Loucy (cell line): ENCODE measurements at regions not wholly inside any gene's neighbourhood (a gene's known extent, or its start where the extent isn't known, plus 50 kb on each side); places are given as distances from the start of the nearest gene placed in this dataset.

ENCODE experiments used
- H2AFZ ChIP-seq: fragments of 200-600 bp; sonication (generic); 2 replicates; pipeline ENCODE4 v1.6.0; 2016; ENCODE audit warnings: antibody characterized with exemption, mild to moderate bottlenecking, low read length, moderate library complexity
- H3F3A ChIP-seq: fragments of 200-600 bp; 2 replicates; pipeline ENCODE4 v1.6.0; 2016; ENCODE audit warnings: antibody characterized with exemption, low read depth, mild to moderate bottlenecking
- H3K27me3 ChIP-seq: fragments of 200-600 bp; sonication (generic); 2 replicates; pipeline ENCODE4 v1.6.1; 2014; ENCODE audit warnings: low read length, mild to moderate bottlenecking; ENCODE audit not compliant: insufficient read depth, poor library complexity, severe bottlenecking
- H3K36me3 ChIP-seq: fragments of 200-600 bp; sonication (generic); 2 replicates; pipeline ENCODE4 v1.6.1; 2016; ENCODE audit warnings: low read length; ENCODE audit not compliant: insufficient read depth
- H3K4me1 ChIP-seq: fragments of 200-600 bp; sonication (generic); 2 replicates; pipeline ENCODE4 v1.5.1; 2014; ENCODE audit warnings: low read length, mild to moderate bottlenecking; ENCODE audit not compliant: insufficient read depth, poor library complexity, severe bottlenecking
- H3K4me2 ChIP-seq: fragments of 200-600 bp; sonication (generic); 2 replicates; pipeline ENCODE4 v1.6.0; 2014; ENCODE audit warnings: antibody characterized with exemption, low read length, low read depth, mild to moderate bottlenecking; ENCODE audit not compliant: poor library complexity, severe bottlenecking
- H3K4me3 ChIP-seq: fragments of 200-600 bp; sonication (generic); 2 replicates; pipeline ENCODE4 v1.5.1; 2014; ENCODE audit warnings: low read length, mild to moderate bottlenecking, mixed read lengths; ENCODE audit not compliant: poor library complexity, severe bottlenecking
- H3K79me2 ChIP-seq: fragments of 200-600 bp; sonication (generic); 2 replicates; pipeline ENCODE4 v1.6.1; 2014; ENCODE audit warnings: low read length; ENCODE audit not compliant: insufficient read depth
- H3K9ac ChIP-seq: fragments of 200-600 bp; sonication (generic); 2 replicates; pipeline ENCODE4 v1.6.0; 2014; ENCODE audit warnings: mild to moderate bottlenecking, low read depth, low read length, moderate library complexity; ENCODE audit not compliant: poor library complexity, severe bottlenecking
- H3K9me2 ChIP-seq: fragments of 200-600 bp; sonication (generic); replicated peaks from 2 replicates; pipeline ENCODE4 v1.6.1; 2016; ENCODE audit warnings: low read depth, low read length, mixed read lengths
- H3K9me3 ChIP-seq: fragments of 200-600 bp; sonication (generic); 2 replicates; pipeline ENCODE4 v1.6.1; 2014; ENCODE audit warnings: mild to moderate bottlenecking, antibody characterized with exemption, low read length, low read depth; ENCODE audit not compliant: insufficient read depth
- H4K20me1 ChIP-seq: fragments of 200-600 bp; sonication (generic); 2 replicates; pipeline ENCODE4 v1.6.0; 2014; ENCODE audit warnings: antibody characterized with exemption, low read length, mild to moderate bottlenecking; ENCODE audit not compliant: insufficient read depth, poor library complexity, severe bottlenecking
- CTCF ChIP-seq: fragments of 200-600 bp; sonication (generic); conservative IDR thresholded peaks from 2 replicates; pipeline ENCODE4 v1.5.1; 2014; ENCODE audit warnings: mild to moderate bottlenecking, antibody characterized with exemption, low read length
- EZH2phosphoT487 ChIP-seq: fragments of 200-600 bp; IDR thresholded peaks from 2 replicates; pipeline ENCODE4 v1.6.1; 2018; ENCODE audit warnings: antibody characterized with exemption, mild to moderate bottlenecking, moderate library complexity, borderline replicate concordance

GRCh38 chr4:38292529-38292928 is 332.3 kb downstream of the PTTG2 start:
- H2AFZ ChIP-seq = no peak overlapping the region

GRCh38 chr4:38294238-38294637 is 334.0 kb downstream of the PTTG2 start:
- H4K20me1 ChIP-seq = no peaks in the 10 kb centered on the region
- H3K9me3 ChIP-seq = peaks cover 18% of the 10 kb centered on the region
- no peak overlapping the region for H2AFZ ChIP-seq
- no peak overlapping the region for H3K4me3 ChIP-seq
- H3K4me2 ChIP-seq = no peak overlapping the region
- no peak for TF ChIP-seq EZH2phosphoT487
- TF ChIP-seq CTCF = no peak
- no peak overlapping the region for H3K9ac ChIP-seq
- H3K79me2 ChIP-seq = no peaks in the 10 kb centered on the region
- no peaks in the 10 kb centered on the region for H3K4me1 ChIP-seq
- no peaks in the 10 kb centered on the region for H3K36me3 ChIP-seq
- H3K9me2 ChIP-seq = no peaks in the 10 kb centered on the region
- no peaks in the 10 kb centered on the region for H3F3A ChIP-seq
- H3K27me3 ChIP-seq = no peaks in the 10 kb centered on the region

More at GRCh38 chr4:38292529-38292928, 332.3 kb downstream of the PTTG2 start:
- Histone ChIP-seq H3K36me3 (no peaks in the 10 kb centered on the region), H3K9me2 (no peaks in the 10 kb centered on the region), H3K4me3 (no peak overlapping the region), H3K27me3 (no peaks in the 10 kb centered on the region), H3K9ac (no peak overlapping the region), H3K4me1 (no peaks in the 10 kb centered on the region), H3K79me2 (no peaks in the 10 kb centered on the region), H3F3A (no peaks in the 10 kb centered on the region), H3K9me3 (peaks cover 4% of the 10 kb centered on the region; the same call in 1 of the 2 replicates), H4K20me1 (no peaks in the 10 kb centered on the region), H3K4me2 (no peak overlapping the region)
- TF ChIP-seq EZH2phosphoT487 = no peak
- TF ChIP-seq CTCF = no peak

- TF ChIP-seq EZH2phosphoT487 = no peak
- TF ChIP-seq CTCF = no peak
- Histone ChIP-seq H3F3A (no peaks in the 10 kb centered on the region), H3K4me1 (no peaks in the 10 kb centered on the region), H3K9me2 (no peaks in the 10 kb centered on the region), H3K4me2 (no peak overlapping the region), H3K4me3 (no peak overlapping the region), H3K36me3 (no peaks in the 10 kb centered on the region), H3K79me2 (no peaks in the 10 kb centered on the region), H2AFZ (no peak overlapping the region), H3K9ac (no peak overlapping the region), H4K20me1 (no peaks in the 10 kb centered on the region), H3K27me3 (no peaks in the 10 kb centered on the region), H3K9me3 (peaks cover 21% of the 10 kb centered on the region)
Measured at GRCh38 chr4:38297061-38297460, 336.9 kb downstream of the PTTG2 start.
